Erythroblast (primary cell): ENCODE measurements at regions not wholly inside any gene's neighbourhood (a gene's known extent, or its start where the extent isn't known, plus 50 kb on each side); places are given as distances from the start of the nearest gene placed in this dataset.

Experiments
- GATA1 ChIP-seq: IDR thresholded peaks from 2 replicates; pipeline ENCODE4 v1.6.1; 2011; ENCODE audit warnings: low read depth, mild to moderate bottlenecking, control low read depth, low read length, moderate library complexity
- POLR2A ChIP-seq: IDR thresholded peaks from 2 replicates; pipeline ENCODE4 v1.6.1; 2011; ENCODE audit warnings: mild to moderate bottlenecking, low read length

DNA sequence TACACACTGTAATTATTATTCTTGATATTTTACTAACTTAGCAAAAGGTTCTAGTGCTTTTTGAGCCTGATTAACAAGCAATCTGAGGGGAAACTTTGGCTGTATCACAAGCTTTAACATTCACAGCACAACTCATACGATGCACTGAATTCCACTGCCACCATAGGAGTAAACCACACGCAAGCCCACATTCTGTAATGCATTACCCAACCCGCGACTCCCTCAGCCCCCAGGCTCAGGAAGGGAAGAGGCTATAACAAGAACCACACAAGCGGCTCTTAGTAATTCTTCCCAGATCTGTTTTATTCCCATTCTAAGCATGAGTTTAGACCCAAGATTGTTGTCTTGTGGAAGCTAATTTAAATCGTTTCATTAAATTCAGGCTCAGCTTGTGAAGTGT, 138.5 kb upstream of the TBL1X start:
- no peak for TF ChIP-seq POLR2A
- TF ChIP-seq GATA1: no peak
